HUES64 (cell line): ENCODE measurements at regions not wholly inside any gene's neighbourhood (a gene's known extent, or its start where the extent isn't known, plus 50 kb on each side); places are given as distances from the start of the nearest gene placed in this dataset.

Source experiments
- H3K27ac ChIP-seq: 2 replicates; pipeline ENCODE4 v1.7.0; 2013; ENCODE audit warnings: low read depth, low read length, inconsistent platforms
- H3K27me3 ChIP-seq: 2 replicates; pipeline ENCODE4 v1.6.1; 2013; ENCODE audit warnings: mild to moderate bottlenecking, low read length; ENCODE audit not compliant: insufficient read depth
- H3K36me3 ChIP-seq: 2 replicates; pipeline ENCODE4 v1.6.1; 2013; ENCODE audit warnings: mild to moderate bottlenecking, low read length; ENCODE audit not compliant: insufficient read depth
- H3K4me1 ChIP-seq: 2 replicates; pipeline ENCODE4 v1.6.1; 2013; ENCODE audit warnings: mild to moderate bottlenecking, low read length, moderate library complexity; ENCODE audit not compliant: insufficient read depth
- H3K4me3 ChIP-seq: 2 replicates; pipeline ENCODE4 v1.5.1; 2013; ENCODE audit warnings: mild to moderate bottlenecking, low read length, moderate library complexity
- H3K9ac ChIP-seq: 2 replicates; pipeline ENCODE4 v1.6.1; 2013; ENCODE audit warnings: mild to moderate bottlenecking, low read depth, low read length
- H3K9me3 ChIP-seq: 2 replicates; pipeline ENCODE4 v1.6.1; 2013; ENCODE audit warnings: low read depth, low read length; ENCODE audit not compliant: insufficient read depth
- WGBS: fragments of 150-250, 120-280 bp; methylation state at CpG from one replicate; pipeline ENCODE4 v1.1.7; 2013; ENCODE audit warnings: missing lambda C conversion rate; 5-methylcytosine and 5-hydroxymethylcytosine counted together

DNA sequence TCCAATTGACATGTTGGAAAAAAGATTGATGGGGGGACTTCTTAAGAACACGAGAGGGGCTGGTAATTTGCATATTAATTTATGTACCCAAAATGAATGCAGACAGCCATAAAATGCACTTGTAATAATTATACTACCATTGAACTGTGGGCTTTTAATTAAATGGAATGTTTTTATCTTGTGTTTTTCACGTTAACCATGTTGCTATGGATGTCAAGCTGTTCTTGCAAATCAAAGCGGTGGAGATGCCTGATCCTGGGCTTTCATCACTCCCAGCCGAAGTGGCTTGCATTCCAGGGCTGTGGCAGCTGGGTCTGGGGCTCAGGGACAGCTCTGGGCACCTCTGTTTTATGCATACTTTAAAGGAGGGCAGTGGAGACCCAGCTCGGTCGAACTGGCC, 179.4 kb upstream of the TMTC4 start:
- Histone ChIP-seq H3K4me1 (peaks cover 9% of the 10 kb centered on the region), H3K27me3 (no peaks in the 10 kb centered on the region), H3K36me3 (no peaks in the 10 kb centered on the region), H3K27ac (no peak overlapping the region), H3K9me3 (0 out of 2 replicates have a peak, but pooled peaks cover 6% of the 10 kb centered on the region), H3K9ac (no peak overlapping the region), H3K4me3 (no peak overlapping the region)
- 45% methylated on average over 6 of the region's 6 CpGs for WGBS

DNA sequence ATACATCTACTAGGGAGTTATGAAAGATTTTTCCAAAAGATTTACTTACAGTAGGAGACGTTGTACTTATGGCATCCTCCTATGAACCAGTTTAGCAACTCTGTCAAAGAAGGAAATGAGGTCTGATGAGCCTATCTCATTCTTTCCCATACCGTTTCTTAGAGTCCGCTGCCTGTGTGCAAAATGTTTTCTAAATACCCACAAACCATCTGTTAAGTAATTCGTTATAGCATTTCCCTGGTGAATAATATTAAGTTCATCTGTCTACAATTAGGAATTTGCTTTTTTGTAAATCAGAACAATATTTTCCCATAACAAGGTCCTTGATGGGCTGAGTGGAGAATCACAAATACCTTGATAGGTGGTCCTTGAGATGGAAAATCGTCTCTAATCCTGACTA, 178.8 kb upstream of the TMTC4 start:
- Histone ChIP-seq H3K4me1 (peaks cover 9% of the 10 kb centered on the region), H3K36me3 (no peaks in the 10 kb centered on the region), H3K9ac (no peak overlapping the region), H3K27ac (no peak overlapping the region), H3K27me3 (no peaks in the 10 kb centered on the region), H3K4me3 (no peak overlapping the region), H3K9me3 (0 out of 2 replicates have a peak, but pooled peaks cover 6% of the 10 kb centered on the region)
- WGBS: 91% methylated on average over 4 of the region's 5 CpGs

DNA sequence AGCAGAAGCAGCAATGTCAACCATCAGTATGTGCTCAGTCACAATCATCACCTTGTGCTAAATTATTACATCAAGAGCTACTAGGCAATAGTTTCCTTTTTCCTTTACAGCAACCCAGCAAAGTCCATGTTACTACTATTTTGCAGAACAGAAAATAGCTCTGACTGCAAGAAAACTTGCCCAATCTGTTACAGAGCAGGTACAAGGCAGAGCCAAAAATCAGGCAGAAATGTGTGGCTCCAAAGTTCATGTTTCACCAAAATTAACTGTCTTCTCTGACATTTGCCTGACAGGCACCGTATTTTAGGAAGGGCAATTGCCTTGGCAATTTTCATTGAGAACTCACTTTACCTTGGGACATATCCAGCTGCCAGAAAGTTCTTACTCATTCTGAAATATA, 177.6 kb upstream of the TMTC4 start:
- peaks cover 9% of the 10 kb centered on the region for H3K4me1 ChIP-seq

DNA sequence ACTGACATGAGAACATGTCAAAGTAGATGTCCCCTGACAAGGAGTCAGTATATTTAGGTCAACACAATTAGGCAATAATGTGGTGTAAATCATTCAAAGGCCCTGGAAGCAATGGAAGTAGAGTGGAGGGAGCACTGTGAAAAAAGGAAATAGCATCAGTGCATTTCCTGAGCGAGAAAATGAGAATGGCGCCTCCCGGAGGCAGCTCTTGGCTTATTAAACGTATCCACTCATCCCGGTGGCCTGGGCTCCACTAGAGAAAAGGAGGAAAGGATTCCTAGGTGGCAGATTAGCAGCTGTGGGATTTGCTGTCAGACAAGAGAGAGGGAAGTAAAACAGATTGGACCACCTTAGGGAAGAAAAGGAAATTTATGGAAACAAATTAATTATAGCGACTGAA, 173.7 kb upstream of the TMTC4 start:
- no peaks in the 10 kb centered on the region for H3K4me1 ChIP-seq
- WGBS: 94% methylated on average over 6 of the region's 6 CpGs
- no peaks in the 10 kb centered on the region for H3K27me3 ChIP-seq
- no peak overlapping the region for H3K27ac ChIP-seq
- H3K4me3 ChIP-seq: no peak overlapping the region
- H3K36me3 ChIP-seq: no peaks in the 10 kb centered on the region
- H3K9ac ChIP-seq: no peak overlapping the region
- 0 out of 2 replicates have a peak, but pooled peaks cover 6% of the 10 kb centered on the region for H3K9me3 ChIP-seq

More for the DNA sequence above, 177.6 kb upstream of the TMTC4 start:
- Histone ChIP-seq H3K9me3 (0 out of 2 replicates have a peak, but pooled peaks cover 6% of the 10 kb centered on the region), H3K4me3 (no peak overlapping the region), H3K9ac (no peak overlapping the region), H3K27ac (no peak overlapping the region), H3K36me3 (no peaks in the 10 kb centered on the region), H3K27me3 (no peaks in the 10 kb centered on the region)
- WGBS: 94% methylated on average over 1 of the region's 1 CpG

DNA sequence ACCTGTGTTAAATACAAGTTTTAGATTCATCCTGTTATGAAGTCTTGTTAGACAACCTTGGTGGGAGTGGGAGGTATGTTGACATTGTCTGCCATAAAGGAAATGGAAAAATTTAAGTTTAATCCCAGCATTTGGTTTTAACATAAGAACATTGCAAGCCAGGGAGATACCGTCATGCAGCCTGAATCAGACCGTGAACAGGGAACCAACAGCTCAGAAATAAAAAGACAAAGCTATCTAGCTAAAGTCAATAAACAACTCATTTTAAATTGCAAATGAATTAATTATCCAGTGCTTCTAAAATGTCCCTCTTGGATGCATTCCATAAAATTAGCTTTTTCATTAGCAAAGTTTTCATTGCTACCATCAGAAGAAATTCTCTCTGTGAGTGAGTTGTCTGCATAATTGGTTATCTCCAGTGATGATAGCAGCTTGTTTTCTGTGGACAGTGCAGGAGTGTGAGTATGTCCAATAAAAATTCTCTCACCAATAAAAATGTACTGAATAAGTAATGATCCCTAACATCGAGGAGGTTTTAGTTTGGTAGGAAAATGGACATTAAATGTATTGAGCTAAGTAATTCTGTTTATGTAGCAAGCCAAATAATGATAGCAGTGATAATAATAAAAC, 170.6 kb upstream of the TMTC4 start:
- Histone ChIP-seq H3K9me3 (0 out of 2 replicates have a peak, but pooled peaks cover 6% of the 10 kb centered on the region), H3K4me3 (no peak overlapping the region), H3K36me3 (no peaks in the 10 kb centered on the region), H3K27ac (no peak overlapping the region), H3K4me1 (no peaks in the 10 kb centered on the region), H3K9ac (no peak overlapping the region), H3K27me3 (no peaks in the 10 kb centered on the region)
- 93% methylated on average over 3 of the region's 3 CpGs for WGBS

DNA sequence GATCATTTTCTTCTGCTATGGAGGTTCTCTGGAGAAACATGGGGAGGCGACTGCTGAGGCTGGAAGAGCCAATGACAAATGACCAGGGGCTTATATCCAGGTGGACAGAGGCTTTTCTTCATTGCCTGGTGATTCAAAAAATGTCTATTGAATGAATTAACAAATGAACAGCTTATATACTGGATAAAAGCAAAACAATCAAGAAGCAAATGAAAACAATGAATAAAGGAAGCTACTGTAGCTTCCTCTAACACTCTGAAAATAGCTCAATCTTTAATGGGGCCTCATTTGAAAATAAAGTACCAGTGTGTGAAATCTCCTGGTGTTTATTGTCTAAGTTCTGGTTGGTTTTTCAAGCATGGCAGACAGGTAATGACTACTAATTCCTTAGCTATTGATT, 167.5 kb upstream of the TMTC4 start:
- whole genome bisulfite sequencing: 100% methylated on average over 1 of the region's 1 CpG
- no peaks in the 10 kb centered on the region for H3K27me3 ChIP-seq
- no peak overlapping the region for H3K27ac ChIP-seq
- H3K36me3 ChIP-seq: no peaks in the 10 kb centered on the region
- no peaks in the 10 kb centered on the region for H3K9me3 ChIP-seq
- no peaks in the 10 kb centered on the region; the same call in 1 of the 2 replicates for H3K4me1 ChIP-seq
- H3K9ac ChIP-seq: no peak overlapping the region
- H3K4me3 ChIP-seq: no peak overlapping the region

DNA sequence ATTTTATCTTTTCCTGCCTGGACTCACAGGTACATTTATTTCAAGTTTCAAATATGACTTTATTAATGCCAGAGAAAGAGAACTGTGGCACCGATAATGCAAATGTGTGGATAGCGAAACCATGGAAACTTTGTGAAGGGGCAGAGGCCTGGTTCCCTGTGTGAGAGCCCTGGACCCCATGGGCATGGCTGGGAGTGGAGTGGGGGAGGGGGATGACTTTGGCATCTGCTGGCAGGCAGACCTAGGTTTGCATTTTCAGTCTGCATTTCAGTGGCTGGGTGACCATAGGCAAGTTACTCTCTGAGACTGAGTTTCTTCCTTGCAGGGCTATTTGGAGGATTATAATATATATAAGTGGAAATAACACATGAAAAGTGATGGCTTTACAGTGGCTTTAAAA, 163.8 kb upstream of the TMTC4 start:
- H3K27me3 ChIP-seq: no peaks in the 10 kb centered on the region
- no peaks in the 10 kb centered on the region; the same call in 1 of the 2 replicates for H3K4me1 ChIP-seq
- H3K36me3 ChIP-seq: no peaks in the 10 kb centered on the region
- H3K4me3 ChIP-seq: no peak overlapping the region
- 94% methylated on average over 2 of the region's 2 CpGs for WGBS
- no peak overlapping the region for H3K9ac ChIP-seq
- H3K27ac ChIP-seq: no peak overlapping the region
- no peaks in the 10 kb centered on the region for H3K9me3 ChIP-seq

DNA sequence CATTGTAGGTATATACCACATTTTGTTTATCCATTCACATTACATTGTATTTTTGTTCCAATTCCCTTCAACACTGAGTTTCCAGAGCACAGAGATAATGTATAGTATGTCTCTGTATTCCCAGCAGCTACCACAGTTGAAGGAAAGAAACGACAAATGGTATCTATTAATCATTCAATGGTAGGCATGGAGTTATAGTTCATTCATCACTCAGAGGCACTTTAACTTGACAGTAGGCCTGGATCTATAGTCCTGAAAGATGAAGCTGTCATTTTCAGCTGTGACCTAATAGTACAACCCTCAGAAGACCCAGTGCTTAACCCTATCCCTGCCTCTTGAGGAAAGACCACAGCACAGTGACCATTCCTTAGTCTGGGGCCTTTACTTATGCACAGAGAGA, 163.0 kb upstream of the TMTC4 start:
- no peaks in the 10 kb centered on the region for H3K9me3 ChIP-seq
- no peak overlapping the region for H3K27ac ChIP-seq
- WGBS: 100% methylated on average over 1 of the region's 1 CpG
- H3K4me3 ChIP-seq: no peak overlapping the region
- no peaks in the 10 kb centered on the region; the same call in 1 of the 2 replicates for H3K4me1 ChIP-seq
- no peak overlapping the region for H3K9ac ChIP-seq
- no peaks in the 10 kb centered on the region for H3K27me3 ChIP-seq
- H3K36me3 ChIP-seq: no peaks in the 10 kb centered on the region

DNA sequence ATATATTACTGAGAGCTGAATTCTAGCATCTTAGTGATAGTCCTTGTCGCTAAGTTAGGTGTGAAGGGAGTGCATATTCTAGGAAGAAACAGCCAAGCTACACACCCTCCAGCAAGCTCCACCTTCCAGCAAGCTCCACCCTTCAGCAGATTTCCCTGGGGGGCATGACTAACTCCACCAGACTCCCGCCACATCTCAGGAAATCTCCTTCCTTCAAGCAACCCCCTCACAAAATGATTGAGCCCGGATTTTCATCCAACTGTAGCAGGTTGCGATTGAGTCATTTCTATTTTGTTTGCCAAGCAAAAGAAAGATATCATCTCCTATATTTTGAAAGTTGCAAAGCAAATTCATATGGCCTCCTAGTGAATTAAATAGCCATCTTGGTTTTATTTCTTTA, 162.1 kb upstream of the TMTC4 start:
- WGBS: 92% methylated on average over 4 of the region's 4 CpGs
- Histone ChIP-seq H3K4me1 (no peaks in the 10 kb centered on the region; the same call in 1 of the 2 replicates), H3K9ac (no peak overlapping the region), H3K9me3 (no peaks in the 10 kb centered on the region), H3K36me3 (no peaks in the 10 kb centered on the region), H3K4me3 (no peak overlapping the region), H3K27me3 (no peaks in the 10 kb centered on the region), H3K27ac (no peak overlapping the region)

DNA sequence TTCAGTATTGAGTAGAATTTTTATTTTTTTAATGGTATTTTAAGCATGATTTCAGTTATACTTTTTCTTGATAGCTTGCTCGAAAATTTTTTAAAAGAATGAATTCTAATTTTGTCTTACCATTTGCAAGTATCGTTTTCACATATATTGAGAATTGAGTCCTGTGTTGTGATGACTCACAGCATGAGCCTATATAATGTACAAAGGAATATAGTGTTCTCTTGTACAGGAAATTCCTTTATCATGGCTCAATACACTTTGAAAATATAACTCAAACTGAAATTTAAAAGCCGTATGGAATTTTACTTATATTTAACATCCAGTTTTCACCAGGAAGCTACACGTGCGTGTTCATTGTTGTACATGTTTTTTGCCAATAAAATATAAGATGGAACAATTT, 161.1 kb upstream of the TMTC4 start:
- no peaks in the 10 kb centered on the region; the same call in 1 of the 2 replicates for H3K4me1 ChIP-seq
- no peak overlapping the region for H3K9ac ChIP-seq
- 93% methylated on average over 3 of the region's 5 CpGs for WGBS
- H3K27me3 ChIP-seq: no peaks in the 10 kb centered on the region
- H3K9me3 ChIP-seq: no peaks in the 10 kb centered on the region
- H3K27ac ChIP-seq: no peak overlapping the region
- H3K36me3 ChIP-seq: no peaks in the 10 kb centered on the region
- no peak overlapping the region for H3K4me3 ChIP-seq

DNA sequence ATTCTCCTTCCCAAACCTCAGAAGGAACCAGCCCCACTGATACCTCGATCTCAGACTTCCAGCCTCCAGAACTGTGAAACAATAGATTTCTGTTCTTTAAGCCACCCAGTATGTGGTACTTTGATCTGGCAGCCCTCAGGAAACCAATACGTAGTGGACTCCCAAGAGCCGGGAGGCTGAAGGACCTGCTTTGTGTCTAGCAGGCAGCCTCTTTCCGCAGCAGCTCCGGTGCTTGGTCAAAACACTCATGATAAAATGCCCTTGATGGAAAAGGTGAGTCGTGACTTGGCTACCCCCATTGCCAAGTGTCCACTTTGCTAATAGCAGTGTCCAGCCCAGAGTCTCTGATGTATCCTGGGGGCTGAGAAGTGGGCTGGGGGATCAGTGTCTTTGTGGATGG, 158.8 kb upstream of the TMTC4 start:
- Histone ChIP-seq H3K36me3 (no peaks in the 10 kb centered on the region), H3K4me3 (no peak overlapping the region), H3K4me1 (no peaks in the 10 kb centered on the region; the same call in 1 of the 2 replicates), H3K9me3 (no peaks in the 10 kb centered on the region), H3K27ac (no peak overlapping the region), H3K9ac (no peak overlapping the region), H3K27me3 (no peaks in the 10 kb centered on the region)
- 88% methylated on average over 6 of the region's 6 CpGs for WGBS

DNA sequence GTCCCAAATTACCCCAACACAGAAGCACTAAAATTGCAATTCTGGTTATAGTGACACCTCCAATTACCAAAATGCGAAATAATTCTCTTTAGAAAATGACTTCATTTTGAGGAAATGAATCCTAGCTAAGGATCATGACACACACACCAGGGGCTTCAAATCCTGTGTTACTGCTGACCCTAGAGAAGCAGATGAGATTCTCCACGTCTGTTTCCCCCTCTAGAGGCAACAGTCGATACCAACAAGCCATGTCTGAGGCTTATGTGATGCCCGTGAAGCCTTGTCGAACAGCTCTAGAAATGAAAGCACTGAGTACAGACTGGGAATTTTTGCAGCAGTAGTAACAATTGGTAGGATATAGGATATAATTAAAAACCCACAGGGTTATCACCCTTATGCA, 153.6 kb upstream of the TMTC4 start:
- Histone ChIP-seq H3K9me3 (no peaks in the 10 kb centered on the region), H3K27me3 (no peaks in the 10 kb centered on the region), H3K9ac (no peak overlapping the region), H3K36me3 (no peaks in the 10 kb centered on the region), H3K4me3 (no peak overlapping the region), H3K4me1 (no peaks in the 10 kb centered on the region), H3K27ac (no peak overlapping the region)
- 58% methylated on average over 5 of the region's 5 CpGs for WGBS
